ENCODE measurements at regions not wholly inside any gene's neighbourhood (a gene's known extent, or its start where the extent isn't known, plus 50 kb on each side); places are given as distances from the start of the nearest gene placed in this dataset.

DNA sequence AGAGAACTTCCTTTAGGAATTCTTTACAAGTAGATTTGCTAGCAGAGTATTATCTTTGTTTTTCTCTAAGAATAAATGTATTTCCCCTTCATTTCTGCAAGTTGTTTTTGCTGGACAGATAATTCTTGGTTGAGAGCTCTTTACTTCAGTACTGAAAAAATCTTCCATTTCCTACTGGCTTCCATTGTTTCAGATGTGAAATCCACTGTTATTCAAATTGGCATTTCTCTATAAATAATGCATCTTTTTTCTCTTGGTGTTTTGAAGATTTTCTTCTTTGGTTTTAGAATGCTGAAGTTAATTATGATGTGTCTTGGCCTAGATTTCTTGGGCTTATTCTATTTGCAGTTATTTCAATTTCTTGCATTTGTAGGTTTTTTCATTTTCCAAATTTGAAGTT, 270.0 kb upstream of the GYPC start (continued):
- TF ChIP-seq, protein P1, sequence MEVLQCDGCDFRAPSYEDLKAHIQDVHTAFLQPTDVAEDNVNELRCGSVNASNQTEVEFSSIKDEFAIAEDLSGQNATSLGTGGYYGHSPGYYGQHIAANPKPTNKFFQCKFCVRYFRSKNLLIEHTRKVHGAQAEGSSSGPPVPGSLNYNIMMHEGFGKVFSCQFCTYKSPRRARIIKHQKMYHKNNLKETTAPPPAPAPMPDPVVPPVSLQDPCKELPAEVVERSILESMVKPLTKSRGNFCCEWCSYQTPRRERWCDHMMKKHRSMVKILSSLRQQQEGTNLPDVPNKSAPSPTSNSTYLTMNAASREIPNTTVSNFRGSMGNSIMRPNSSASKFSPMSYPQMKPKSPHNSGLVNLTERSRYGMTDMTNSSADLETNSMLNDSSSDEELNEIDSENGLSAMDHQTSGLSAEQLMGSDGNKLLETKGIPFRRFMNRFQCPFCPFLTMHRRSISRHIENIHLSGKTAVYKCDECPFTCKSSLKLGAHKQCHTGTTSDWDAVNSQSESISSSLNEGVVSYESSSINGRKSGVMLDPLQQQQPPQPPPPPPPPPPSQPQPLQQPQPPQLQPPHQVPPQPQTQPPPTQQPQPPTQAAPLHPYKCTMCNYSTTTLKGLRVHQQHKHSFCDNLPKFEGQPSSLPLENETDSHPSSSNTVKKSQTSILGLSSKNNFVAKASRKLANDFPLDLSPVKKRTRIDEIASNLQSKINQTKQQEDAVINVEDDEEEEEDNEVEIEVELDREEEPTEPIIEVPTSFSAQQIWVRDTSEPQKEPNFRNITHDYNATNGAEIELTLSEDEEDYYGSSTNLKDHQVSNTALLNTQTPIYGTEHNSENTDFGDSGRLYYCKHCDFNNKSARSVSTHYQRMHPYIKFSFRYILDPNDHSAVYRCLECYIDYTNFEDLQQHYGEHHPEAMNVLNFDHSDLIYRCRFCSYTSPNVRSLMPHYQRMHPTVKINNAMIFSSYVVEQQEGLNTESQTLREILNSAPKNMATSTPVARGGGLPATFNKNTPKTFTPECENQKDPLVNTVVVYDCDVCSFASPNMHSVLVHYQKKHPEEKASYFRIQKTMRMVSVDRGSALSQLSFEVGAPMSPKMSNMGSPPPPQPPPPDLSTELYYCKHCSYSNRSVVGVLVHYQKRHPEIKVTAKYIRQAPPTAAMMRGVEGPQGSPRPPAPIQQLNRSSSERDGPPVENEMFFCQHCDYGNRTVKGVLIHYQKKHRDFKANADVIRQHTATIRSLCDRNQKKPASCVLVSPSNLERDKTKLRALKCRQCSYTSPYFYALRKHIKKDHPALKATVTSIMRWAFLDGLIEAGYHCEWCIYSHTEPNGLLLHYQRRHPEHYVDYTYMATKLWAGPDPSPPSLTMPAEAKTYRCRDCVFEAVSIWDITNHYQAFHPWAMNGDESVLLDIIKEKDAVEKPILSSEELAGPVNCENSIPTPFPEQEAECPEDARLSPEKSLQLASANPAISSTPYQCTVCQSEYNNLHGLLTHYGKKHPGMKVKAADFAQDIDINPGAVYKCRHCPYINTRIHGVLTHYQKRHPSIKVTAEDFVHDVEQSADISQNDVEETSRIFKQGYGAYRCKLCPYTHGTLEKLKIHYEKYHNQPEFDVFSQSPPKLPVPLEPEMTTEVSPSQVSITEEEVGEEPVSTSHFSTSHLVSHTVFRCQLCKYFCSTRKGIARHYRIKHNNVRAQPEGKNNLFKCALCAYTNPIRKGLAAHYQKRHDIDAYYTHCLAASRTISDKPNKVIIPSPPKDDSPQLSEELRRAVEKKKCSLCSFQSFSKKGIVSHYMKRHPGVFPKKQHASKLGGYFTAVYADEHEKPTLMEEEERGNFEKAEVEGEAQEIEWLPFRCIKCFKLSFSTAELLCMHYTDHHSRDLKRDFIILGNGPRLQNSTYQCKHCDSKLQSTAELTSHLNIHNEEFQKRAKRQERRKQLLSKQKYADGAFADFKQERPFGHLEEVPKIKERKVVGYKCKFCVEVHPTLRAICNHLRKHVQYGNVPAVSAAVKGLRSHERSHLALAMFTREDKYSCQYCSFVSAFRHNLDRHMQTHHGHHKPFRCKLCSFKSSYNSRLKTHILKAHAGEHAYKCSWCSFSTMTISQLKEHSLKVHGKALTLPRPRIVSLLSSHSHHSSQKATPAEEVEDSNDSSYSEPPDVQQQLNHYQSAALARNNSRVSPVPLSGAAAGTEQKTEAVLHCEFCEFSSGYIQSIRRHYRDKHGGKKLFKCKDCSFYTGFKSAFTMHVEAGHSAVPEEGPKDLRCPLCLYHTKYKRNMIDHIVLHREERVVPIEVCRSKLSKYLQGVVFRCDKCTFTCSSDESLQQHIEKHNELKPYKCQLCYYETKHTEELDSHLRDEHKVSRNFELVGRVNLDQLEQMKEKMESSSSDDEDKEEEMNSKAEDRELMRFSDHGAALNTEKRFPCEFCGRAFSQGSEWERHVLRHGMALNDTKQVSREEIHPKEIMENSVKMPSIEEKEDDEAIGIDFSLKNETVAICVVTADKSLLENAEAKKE (CRISPR knock-in tag; IDR thresholded peaks at IDR 0.05): no peak
- no peak for TF ChIP-seq ZNF114 (CRISPR knock-in tag; IDR thresholded peaks at IDR 0.05)
- TF ChIP-seq, protein P2, sequence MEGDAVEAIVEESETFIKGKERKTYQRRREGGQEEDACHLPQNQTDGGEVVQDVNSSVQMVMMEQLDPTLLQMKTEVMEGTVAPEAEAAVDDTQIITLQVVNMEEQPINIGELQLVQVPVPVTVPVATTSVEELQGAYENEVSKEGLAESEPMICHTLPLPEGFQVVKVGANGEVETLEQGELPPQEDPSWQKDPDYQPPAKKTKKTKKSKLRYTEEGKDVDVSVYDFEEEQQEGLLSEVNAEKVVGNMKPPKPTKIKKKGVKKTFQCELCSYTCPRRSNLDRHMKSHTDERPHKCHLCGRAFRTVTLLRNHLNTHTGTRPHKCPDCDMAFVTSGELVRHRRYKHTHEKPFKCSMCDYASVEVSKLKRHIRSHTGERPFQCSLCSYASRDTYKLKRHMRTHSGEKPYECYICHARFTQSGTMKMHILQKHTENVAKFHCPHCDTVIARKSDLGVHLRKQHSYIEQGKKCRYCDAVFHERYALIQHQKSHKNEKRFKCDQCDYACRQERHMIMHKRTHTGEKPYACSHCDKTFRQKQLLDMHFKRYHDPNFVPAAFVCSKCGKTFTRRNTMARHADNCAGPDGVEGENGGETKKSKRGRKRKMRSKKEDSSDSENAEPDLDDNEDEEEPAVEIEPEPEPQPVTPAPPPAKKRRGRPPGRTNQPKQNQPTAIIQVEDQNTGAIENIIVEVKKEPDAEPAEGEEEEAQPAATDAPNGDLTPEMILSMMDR (conservative IDR thresholded peaks at IDR 0.05; ENCODE audit: low read depth in 2 of 2): no peak

DNA sequence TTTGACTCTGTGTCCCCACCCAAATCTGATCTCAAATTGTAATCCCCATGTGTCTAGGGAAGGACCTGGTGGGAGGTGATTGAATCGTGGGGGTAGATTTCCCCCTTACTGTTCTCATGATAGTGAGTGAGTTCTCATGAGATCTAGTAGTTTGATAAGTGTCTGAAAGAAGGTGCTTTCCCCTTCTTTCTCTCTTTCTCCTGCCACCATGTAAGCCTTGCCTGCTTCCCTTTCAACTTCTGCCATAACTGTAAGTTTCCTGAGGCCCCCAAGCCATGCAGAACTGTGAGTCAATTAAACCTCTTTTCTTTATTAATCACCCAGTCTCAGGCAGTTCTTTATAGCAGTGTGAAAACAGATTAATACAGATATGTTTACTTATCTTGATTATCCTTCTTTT, 266.5 kb upstream of the GYPC start:
- peaks cover 20% of the 10 kb centered on the region; the same call in 2 of the 3 replicates for H3K36me3 Mint-ChIP-seq (ENCODE audit: low read depth)
- no peaks in the 10 kb centered on the region for H3K4me1 ChIP-seq (ENCODE audit: insufficient read depth)
- peaks cover 6% of the 10 kb centered on the region; the same call in 1 of the 2 replicates for H3K36me3 ChIP-seq (ENCODE audit: insufficient read depth)
- H3K4me3 ChIP-seq: no peak overlapping the region
- peaks cover 1% of the 10 kb centered on the region for H3K27me3 Mint-ChIP-seq (ENCODE audit: insufficient read depth, low read depth, poor library complexity)
- no peaks in the 10 kb centered on the region for H4K20me1 ChIP-seq (replicated peaks; ENCODE audit: insufficient read depth)
- no peaks in the 10 kb centered on the region for H3K4me1 Mint-ChIP-seq
- H3K27ac ChIP-seq (ENCODE audit: low read depth): no peak overlapping the region
- no peak overlapping the region for H2AFZ ChIP-seq
- H3F3A ChIP-seq (replicated peaks; ENCODE audit: low read depth): no peaks in the 10 kb centered on the region
- no peaks in the 10 kb centered on the region for H3K9me2 ChIP-seq (ENCODE audit: insufficient read depth)
- H3K4me3 Mint-ChIP-seq: no peak overlapping the region
- no peaks in the 10 kb centered on the region for H3K79me2 ChIP-seq (replicated peaks; ENCODE audit: insufficient read depth)
- H3K4me2 ChIP-seq: no peak overlapping the region
- H3K27me3 ChIP-seq (ENCODE audit: insufficient read depth): no peaks in the 10 kb centered on the region
- no peak overlapping the region for H3K27ac Mint-ChIP-seq
- H3K9me3 Mint-ChIP-seq: peaks cover 35% of the 10 kb centered on the region
- ATAC-seq (no peak), DNase-seq (ENCODE audit: low spot score) (no peak)
- TF ChIP-seq ZNF331 (CRISPR knock-in tag; IDR thresholded peaks at IDR 0.05; ENCODE audit: low read depth) (no peak), POLR2AphosphoS5 (IDR thresholded peaks at IDR 0.05; ENCODE audit: low read depth) (no peak), ZNF114 (CRISPR knock-in tag; IDR thresholded peaks at IDR 0.05) (no peak), JUNB (IDR thresholded peaks at IDR 0.05; ENCODE audit: unreplicated experiment) (no peak), EZH2phosphoT487 (IDR thresholded peaks at IDR 0.05; ENCODE audit: unreplicated experiment) (no peak), CREB1 (CRISPR knock-in tag; IDR thresholded peaks at IDR 0.05; ENCODE audit: low read depth) (no peak)
- TF ChIP-seq, protein P3, sequence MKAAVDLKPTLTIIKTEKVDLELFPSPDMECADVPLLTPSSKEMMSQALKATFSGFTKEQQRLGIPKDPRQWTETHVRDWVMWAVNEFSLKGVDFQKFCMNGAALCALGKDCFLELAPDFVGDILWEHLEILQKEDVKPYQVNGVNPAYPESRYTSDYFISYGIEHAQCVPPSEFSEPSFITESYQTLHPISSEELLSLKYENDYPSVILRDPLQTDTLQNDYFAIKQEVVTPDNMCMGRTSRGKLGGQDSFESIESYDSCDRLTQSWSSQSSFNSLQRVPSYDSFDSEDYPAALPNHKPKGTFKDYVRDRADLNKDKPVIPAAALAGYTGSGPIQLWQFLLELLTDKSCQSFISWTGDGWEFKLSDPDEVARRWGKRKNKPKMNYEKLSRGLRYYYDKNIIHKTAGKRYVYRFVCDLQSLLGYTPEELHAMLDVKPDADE (IDR thresholded peaks at IDR 0.05): no peak
- TF ChIP-seq, protein P4, sequence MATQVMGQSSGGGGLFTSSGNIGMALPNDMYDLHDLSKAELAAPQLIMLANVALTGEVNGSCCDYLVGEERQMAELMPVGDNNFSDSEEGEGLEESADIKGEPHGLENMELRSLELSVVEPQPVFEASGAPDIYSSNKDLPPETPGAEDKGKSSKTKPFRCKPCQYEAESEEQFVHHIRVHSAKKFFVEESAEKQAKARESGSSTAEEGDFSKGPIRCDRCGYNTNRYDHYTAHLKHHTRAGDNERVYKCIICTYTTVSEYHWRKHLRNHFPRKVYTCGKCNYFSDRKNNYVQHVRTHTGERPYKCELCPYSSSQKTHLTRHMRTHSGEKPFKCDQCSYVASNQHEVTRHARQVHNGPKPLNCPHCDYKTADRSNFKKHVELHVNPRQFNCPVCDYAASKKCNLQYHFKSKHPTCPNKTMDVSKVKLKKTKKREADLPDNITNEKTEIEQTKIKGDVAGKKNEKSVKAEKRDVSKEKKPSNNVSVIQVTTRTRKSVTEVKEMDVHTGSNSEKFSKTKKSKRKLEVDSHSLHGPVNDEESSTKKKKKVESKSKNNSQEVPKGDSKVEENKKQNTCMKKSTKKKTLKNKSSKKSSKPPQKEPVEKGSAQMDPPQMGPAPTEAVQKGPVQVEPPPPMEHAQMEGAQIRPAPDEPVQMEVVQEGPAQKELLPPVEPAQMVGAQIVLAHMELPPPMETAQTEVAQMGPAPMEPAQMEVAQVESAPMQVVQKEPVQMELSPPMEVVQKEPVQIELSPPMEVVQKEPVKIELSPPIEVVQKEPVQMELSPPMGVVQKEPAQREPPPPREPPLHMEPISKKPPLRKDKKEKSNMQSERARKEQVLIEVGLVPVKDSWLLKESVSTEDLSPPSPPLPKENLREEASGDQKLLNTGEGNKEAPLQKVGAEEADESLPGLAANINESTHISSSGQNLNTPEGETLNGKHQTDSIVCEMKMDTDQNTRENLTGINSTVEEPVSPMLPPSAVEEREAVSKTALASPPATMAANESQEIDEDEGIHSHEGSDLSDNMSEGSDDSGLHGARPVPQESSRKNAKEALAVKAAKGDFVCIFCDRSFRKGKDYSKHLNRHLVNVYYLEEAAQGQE (IDR thresholded peaks at IDR 0.05; ENCODE audit: unreplicated experiment): no peak
